ENCODE measurements at regions not wholly inside any gene's neighbourhood (a gene's known extent, or its start where the extent isn't known, plus 50 kb on each side); places are given as distances from the start of the nearest gene placed in this dataset.

DNA sequence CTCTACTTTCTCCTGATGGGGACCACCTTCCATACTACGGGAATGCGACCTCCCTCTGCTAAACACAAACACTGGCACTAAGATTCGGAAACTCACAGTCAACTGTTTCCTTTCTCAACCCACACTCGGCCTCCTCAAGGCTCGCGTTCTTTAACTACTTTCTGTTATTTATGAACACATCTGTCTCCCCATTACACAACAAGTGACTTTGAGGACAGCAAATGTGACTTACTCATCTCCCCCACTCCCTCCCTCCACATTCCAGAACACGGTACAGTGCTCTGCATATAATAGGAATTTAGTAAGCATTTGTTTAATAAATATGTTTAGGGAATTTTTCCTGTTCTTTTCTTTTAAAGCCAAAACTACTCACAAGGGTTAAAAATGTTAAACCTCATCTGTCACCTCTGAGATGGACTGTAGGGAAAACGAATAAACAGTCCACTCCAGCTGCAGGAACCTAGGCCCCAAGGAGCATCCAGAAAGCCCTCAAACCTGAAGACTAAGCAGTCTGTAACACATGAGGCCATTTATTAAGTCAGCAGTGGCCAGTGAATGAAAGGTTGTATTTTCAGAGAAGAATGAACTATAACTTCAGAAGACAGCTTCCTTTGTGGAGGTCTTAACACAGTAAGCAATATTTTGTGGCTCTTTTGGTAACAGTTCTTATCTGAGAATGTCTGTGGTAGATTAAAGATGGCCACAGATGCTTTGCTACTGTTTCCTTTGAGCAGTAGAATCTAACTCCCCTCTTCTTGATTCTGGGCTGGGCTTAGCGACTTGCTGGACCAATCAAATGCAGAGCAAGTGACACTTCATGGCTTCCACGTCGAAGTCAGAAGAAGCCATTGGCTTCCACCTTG lies 209.6 kb upstream of the DTNBP1 start:
- DNase-seq, result no peak

DNA sequence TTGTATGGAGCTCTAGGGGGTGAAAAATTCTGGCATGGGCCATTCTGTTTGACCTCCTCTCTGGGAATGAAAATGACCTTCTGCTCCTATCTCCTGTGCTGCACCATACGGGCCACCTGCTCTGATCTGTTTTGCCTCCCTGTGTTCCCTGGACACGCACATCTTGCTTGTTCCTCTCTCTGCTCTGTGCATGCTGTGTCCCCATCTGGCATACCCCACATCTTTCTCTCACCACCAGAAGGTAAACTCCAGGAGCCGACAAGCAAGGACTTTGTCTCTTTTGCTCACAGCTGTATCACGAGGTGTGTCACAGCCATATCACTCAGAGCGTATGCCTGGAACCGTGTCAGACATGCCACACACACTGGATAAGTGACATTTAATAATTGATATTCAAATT lies 208.4 kb upstream of the DTNBP1 start:
- no peak for DNase-seq

DNA sequence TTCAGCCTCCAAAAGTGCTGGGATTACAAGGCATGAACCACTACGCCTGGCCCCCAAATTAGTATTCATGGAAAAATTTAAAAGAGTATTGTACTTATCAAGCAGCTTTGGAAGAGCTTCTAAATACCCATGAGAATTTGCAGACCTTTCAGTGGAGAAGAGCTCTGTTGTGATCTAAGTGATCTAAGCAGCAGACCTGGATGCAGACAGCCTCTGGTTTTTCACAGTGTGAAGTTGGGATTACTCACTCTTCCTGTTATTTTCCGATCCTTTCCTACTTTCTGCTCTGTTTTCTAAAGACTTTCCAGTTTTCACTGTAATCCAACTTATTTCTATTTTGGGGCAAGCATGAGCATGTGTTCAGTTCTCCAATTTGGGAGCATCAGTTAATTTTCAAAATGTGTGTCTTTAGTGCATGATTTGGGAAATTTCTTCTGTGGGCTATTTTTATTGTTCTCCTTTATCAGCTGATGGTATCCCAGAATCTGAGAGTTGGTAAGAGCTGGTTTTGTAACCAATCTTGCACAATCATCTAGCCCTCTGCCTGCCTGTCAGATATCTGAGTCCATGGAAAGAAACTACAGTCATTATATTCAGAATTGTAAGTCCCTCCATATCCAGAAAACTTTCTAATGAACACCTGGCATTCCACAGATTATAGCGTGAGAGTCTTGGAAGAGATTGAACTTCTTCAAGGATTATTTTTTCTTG lies 207.7 kb upstream of the DTNBP1 start:
- DNase-seq, result peak; percentile 77

DNA sequence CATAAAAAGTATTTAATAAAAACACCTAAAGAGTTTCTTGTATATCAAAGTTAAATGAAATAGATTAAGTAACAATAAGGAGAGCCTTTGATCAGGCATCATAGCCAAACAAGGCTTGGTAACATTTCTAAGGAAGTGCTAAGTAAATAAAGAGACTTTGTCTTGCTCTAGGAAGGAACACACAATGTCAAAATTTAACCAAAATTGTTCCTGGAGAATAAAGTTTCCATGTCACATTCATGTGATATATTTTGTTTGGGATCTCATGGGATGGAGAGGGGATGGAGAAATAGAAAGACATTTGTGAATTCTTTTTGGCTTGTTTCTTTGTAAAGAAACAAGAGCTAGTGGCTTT lies 201.9 kb upstream of the DTNBP1 start:
- DNase-seq, result no peak

DNA sequence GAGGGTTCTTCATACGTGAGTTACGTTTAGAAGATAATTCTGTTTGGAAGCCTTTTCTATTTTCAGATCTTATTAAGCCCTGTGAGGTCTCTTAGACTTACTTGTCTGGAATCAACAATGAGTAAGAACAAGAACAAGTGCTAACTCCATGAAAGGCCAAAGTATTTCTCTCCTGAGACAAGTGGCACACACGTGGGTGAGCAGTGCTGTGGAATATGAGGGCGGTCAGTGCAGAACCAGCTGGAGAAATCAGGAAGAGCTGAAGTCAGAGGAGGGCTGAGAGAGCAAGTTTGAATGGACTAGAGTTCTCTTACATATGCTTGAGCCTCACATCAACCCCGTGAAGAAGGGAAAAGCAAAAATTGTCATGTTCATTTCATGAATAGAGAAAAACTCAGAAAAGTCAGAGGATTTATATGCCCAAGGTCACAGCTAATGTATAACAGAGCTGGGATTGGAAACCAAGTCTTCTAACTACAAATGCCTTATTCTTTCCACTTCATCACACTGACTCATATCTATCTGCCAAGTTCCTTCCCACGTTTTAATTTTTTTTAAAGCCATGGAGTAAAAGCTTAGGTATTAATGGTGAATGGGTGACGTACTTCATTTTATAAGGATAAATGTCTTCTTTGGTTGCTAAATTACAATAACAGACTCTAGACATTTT lies 201.3 kb upstream of the DTNBP1 start:
- no peak for DNase-seq

DNA sequence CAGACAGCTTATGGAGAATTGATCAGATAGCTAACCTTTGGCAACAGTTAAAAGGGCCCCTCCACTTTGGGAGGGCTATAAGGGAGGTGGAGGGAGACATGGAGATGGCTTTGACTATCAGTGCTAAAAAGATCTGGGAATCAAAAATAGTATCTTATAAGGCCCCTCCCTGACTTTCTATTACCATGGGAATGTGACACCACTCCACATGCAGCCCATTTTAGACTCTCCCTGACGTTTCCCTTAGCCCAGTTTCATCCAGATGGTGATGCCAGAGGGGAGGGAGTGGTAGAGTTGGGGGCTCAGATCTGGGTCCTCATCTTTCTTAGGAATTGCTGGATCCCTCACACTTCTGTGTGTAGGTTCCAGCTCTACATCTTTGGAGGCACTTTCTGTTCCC lies 200.0 kb upstream of the DTNBP1 start:
- no peak for DNase-seq

DNA sequence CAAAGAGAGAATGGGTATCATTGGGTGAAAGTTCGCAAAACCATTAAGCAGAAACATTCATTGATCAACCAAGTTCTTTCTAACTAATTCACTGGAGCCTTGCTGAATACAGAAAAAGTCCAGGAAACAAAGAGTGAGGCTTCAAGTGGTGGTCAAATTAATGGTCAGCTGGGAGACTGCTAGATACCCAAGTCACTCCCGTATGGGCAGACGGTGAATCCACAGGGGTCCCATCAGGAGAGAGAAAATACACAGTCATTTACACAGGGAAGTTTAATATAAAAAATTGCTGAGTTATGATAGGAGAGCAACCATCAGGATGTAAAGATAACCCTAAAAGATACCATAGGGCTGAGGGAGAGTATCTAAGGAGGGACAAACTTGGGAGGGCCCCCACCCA lies 198.7 kb upstream of the DTNBP1 start:
- DNase-seq, result no peak

DNA sequence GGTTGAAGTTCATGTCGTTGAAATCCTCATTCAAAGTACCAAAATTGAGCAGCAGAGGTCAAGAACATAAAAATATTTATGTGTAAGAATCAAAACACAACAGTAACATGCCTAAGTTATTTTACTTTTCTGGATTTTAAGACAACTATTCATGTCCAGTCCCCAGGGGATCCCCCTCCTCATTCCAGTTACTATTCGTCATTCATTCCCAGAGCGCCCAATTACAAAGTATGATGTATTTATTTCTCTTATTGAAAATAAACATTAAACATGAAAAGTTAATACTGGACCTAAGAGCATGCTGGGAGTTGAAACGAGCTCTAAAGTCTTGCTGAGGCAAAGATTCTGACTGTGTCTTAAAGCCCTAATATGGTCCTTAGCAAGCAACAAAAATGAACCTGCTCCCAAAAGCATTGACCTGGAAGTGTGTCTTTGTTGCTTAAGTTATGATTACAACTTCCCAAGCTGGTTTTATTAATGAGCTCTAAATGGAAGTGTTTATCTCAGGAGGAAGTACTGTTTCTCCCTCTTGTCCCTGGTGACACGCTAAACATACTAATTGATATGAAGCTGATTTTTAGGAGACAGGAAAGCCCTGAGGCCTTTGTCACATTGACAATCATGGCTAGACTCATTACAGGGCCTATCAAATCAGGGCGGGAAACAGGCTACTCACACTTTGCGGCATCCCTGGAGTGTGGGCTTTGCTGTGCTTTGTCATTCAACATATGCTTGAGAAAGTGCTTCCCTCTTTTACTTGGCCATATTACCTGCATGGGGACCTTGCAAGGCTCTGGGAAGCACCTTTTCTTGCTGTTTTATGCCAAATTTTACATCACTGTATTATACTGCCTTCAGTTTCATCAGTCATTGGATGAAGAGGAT lies 192.2 kb upstream of the DTNBP1 start:
- DNase-seq, result peak; percentile 10

DNA sequence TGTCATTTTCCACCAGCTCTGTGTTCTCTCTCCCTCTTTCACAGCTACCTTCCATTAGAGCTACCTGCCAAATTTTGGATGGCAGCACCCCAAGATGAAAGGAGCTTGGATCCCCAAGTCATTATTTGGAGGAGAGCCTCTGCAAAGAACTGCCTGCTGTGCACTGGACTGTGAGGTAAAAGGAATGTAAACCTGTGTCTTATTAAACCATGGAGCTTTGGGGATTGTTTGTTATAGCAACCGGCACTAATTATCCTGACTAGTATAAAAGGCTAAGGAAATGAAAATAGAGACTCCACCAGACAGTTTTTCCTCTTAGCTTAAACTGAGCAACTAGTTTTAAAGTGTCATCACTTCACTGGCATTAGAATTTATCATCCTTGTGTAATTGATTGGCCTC lies 191.6 kb upstream of the DTNBP1 start:
- no peak for DNase-seq

DNA sequence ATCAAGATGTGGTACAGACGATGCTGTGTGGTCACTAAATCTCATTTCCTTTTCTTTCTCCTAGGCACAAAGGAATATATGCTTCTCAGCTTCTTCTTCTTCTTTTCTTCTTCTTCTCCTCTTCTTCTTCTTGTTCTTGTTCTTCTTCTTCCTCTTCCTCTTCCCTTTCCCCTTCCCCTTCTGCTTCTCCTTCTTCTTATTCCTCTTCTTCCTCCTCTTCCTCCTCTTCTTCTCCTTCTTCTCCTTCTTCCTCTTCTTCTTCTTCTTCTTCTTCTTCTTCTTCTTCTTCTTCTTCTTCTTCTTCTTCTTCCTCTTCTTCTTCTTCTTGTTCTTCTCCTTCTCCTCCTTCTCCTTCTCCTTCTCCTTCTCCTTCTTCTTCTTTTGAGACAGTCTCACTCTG lies 190.4 kb upstream of the DTNBP1 start:
- DNase-seq, result no peak

DNA sequence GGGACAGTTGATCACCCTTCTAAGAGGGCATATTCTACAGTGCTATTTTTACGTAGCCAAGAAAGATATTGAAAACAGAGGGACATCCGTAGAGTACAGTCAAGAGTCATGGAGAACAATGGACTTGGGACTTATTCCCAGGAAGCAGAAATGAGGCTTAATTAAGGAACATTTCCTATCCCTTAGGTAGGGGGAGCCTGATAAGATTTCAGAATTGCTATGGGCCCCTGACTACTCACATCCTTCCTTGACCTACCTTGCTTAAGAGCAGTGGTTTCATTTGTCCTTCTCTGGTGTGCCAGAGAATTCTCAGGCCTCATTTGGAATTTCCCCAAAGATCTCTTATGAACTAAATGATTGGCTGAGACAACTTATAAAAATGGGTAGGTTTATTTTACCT lies 189.5 kb upstream of the DTNBP1 start:
- peak; percentile 76 for DNase-seq

DNA sequence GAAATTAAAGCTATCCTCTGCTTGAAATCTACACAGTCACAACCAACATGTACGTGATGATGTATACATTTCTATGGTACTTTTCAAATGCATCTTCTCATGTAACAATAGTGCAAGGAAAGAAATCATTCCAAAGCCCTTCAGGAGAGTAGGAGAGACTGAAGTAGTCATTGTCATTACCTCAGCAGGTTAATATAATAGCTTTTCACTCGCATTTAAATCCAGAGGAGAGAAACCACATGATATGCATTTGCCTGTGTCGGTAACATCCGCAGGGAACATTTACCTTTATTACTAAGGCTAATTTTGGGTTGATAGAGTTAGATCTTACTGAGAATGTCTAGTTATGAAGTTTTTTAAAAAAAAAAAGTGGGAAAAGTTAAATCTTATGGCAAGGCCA lies 186.6 kb upstream of the DTNBP1 start:
- DNase-seq, result no peak

DNA sequence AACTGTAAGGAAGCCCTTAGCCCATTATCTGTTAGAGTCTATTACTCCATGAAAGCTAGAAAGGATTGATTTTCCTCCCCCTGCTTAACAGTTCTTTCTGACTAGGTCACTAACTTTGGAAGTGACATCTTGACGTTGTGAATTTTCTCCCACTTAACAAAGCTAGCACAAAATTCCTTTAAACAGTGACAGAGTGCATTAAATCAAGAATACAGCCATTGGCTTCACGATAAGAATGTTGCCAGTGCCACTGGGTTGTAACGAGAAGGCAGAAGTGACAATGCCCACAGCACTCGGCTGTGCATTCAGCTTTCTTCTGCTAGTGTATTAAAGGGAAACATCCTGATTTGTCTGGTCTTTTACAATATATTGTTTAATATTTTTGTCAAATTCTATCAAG lies 182.7 kb upstream of the DTNBP1 start:
- no peak for DNase-seq

DNA sequence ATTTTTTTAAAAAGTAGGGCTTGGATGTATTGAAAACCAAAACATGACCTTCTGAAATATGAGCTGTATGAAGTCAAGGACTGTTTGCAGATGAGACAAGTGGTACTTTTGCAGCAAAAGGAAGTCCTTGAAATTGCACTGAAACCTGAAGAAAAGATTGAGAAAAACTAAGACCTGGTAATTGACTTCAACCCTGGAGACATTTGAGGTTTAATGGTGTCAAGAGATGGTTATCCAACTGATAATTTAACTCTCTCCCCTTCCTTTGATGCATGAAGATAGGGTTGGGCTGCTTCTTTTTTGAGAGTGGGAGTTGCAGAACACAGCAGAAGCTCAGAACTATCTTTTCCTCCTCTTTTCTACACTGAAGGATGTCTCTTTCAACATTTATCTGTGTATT lies 180.9 kb upstream of the DTNBP1 start:
- no peak for DNase-seq

DNA sequence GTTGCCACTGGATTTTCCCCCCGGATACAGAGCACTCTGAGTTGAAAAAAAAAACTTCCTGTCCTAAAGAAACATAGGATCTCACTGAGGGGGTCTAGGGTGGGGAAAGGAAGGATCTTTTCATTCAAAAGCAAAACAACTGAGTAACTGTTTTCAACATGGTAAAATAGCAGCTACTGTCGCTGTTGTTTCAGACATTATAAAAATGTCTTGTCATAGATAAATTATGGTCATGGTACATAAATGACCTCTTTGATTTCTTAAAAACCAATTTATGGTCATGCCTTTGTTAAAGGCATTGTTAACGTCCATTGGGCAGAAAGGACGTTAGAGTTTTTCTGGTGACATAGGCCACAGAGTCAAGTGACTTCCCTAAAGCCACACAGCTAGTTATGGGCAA lies 180.4 kb upstream of the DTNBP1 start:
- DNase-seq, result no peak

DNA sequence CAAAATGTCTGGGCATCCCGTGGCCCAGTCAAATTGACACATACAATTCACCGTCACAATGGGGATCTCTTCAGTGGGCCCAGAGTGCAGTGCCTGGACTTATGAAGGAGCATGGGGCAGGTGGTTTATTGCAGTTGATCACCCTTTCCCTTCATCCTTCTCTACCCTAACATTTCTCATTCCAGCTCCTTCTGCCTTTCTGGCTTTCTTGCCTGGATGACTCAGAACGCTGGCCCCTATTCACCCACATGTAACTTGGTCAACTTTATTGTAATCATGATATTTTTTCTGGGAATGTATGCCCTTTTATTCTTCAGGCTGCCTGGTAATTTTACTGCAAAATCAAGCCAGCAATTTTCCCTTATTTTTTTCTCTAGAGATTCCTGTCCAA lies 179.9 kb upstream of the DTNBP1 start:
- no peak for DNase-seq

DNA sequence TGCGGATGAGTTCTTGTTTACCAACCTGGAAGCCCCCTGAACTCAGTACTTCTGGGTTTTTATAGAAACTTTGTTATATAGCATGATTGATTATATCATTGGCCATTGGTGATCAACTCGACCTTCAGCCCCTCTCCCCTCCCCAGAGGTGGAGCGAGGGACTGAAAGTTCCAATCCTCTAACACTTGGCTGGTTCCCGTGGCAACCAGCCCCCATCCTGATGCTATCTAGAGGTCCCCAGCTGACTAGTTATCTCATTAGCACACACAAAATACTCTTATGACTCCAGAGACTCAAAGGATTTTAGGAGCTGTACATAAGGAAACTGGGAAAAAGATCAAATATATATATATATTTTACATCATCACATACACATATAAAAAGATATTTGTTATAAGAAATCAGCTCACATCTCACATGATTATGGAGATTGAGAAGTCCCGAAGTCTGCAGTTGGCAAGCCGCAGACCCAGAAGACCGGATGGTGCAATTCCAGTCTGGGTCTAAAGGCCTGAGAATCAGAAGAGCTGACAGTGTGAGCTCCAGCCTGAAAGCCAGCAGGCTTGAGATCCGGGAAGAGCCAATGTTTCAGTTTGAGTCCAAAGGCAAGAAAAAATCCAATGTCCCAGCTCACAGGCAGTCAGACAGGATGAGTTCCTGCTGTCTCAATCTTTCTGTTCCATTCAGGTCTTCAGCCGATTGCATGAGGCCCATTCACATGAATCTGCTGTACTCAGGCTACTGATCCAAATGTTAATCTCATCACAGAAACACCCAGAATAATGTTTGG lies 179.3 kb upstream of the DTNBP1 start:
- no peak for DNase-seq

DNA sequence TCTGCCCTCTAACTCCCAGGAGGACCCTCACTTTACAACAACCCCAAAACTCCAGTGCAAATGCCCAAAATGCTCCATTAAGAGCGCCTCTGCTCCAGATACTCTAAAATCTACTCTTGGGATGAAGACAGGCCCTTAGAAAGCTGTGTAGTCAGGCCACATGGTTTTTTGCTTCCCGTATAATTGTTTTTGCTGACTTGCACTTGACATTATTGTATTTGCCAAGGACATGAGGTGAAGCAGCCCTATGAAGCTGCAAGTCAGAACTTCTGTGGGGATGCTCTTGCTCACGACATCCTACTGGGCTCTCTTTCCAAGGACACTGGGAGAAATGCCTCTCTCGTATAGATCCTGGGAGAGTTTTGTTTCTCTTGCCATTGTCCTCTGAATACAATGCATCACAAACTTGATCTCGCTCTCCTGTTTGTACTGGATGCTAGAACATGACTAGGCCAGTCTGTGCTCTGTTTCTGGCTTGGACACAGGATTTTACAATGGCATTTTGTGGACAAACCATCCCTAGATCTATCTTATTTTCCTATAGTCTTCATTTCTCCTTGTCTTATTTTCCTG lies 177.2 kb upstream of the DTNBP1 start:
- DNase-seq, result no peak

DNA sequence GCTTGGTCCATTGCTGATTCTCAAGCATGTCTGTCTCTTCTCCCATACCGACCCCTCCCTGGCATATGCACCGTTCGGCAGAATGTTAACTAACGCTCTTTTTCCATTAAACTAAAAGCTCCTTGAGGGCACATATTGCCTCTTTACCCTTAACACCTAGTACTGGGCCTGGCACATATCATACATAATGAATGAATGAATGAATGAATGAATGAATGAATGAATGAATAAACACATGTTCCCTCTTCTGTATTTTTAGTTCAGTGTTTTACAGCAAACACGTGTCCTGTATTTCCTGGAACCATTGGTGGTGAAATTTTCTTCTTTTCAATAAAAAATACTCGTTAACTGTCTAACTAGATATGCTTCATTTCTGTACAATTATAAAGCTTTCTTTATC lies 174.4 kb upstream of the DTNBP1 start:
- DNase-seq, result no peak

DNA sequence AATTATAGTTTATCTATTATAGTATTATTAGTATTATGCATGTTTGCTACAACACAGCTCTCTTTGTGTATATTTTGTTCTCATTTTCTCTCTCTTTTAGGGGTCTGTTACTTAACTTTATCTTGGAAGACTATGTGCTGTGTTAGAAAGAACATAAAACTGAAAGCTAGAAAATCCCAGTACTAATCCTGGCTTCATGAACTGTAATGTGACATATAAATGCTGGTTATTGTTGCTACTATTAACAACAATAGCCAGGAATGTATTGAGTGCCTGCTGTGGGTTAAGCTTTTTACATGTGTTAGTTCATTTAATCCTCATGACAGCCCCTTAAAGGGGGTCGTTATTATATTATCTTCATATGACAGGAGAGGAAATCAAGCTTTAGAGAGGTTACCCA lies 170.0 kb upstream of the DTNBP1 start:
- no peak for DNase-seq

DNA sequence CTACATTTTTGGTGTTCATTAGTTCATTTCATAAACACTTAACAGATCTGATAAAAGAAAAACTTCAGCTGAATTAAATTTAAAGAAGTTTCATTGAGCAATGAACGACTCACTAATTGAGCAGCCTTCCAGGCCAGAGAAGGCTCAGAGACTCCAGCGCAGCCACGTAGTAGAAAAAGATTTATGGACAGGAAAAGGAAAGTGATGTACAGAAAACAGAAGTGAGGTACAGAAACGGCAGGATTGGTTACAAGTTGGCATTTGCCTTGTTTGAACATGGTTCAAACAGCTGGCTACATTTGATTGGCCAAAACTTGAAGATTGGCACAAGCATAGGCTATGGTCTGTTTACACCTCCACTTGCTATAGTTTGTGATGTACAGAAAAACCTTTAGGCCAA lies 166.3 kb upstream of the DTNBP1 start:
- no peak for DNase-seq
